Panc1 (cell line): ENCODE measurements at regions not wholly inside any gene's neighbourhood (a gene's known extent, or its start where the extent isn't known, plus 50 kb on each side); places are given as distances from the start of the nearest gene placed in this dataset.

Experiments used
- ATAC-seq: fragments of 200-7000 bp; cut with Tn5 transposase; 2 replicates; pipeline ENCODE4 v1.9.1; 2020; ENCODE audit warnings: mild to moderate bottlenecking, moderate library complexity
- BruUV-seq: library from RNA; stranded (reverse); fragments of 400-500 nt; replicated peaks from 2 replicates; lab custom pipeline; 2021; lab: Mats Ljungman, UMichigan
- CTCF ChIA-PET: fragments of 300-600 bp; sonication (Branson Sonifier 250); formaldehyde crosslinking; loops from one replicate; lab custom pipeline; 2022; ENCODE audit warnings: antibody characterized with exemption; lab: Charles Lee
- POLR2A ChIA-PET: fragments of 300-600 bp; sonication (Branson Sonifier 250); formaldehyde crosslinking; loops from one replicate; lab custom pipeline; 2022; ENCODE audit warnings: antibody characterized with exemption; lab: Charles Lee
- DNase-seq: peaks from one replicate; pipeline ENCODE4 v3.0.0-alpha.2; 2010; ENCODE audit warnings: low read depth, low spot score
- H3K27ac ChIP-seq: 2 replicates; pipeline ENCODE4 v1.5.1; 2011; ENCODE audit warnings: mild to moderate bottlenecking, low read length, inconsistent platforms
- H3K27me3 ChIP-seq: fragments of 200-500 bp; sonication (Bioruptor generic); 2 replicates; pipeline ENCODE4 v1.6.0; 2014; ENCODE audit warnings: low read length, inconsistent platforms; ENCODE audit not compliant: control insufficient read depth, insufficient read depth
- H3K36me3 ChIP-seq: fragments of 200-500 bp; sonication (Bioruptor generic); 2 replicates; pipeline ENCODE4 v1.5.1; 2014; ENCODE audit warnings: inconsistent platforms, mild to moderate bottlenecking, low read length, moderate library complexity; ENCODE audit not compliant: control insufficient read depth, insufficient read depth
- H3K4me1 ChIP-seq: 2 replicates; pipeline ENCODE4 v1.5.1; 2011; ENCODE audit warnings: inconsistent platforms, mild to moderate bottlenecking, low read length, moderate library complexity; ENCODE audit not compliant: control insufficient read depth, insufficient read depth
- H3K4me3 ChIP-seq, 2 experiments: 2 replicates each; pipeline ENCODE4 v1.5.1; 2011 to 2012; ENCODE audit warnings: low read depth in 2 of 2, low read length in 2 of 2, mild to moderate bottlenecking in 2 of 2, inconsistent platforms in 1 of 2, moderate library complexity in 1 of 2
- H3K9me3 ChIP-seq: fragments of 200-500 bp; sonication (Bioruptor generic); 2 replicates; pipeline ENCODE4 v1.5.1; 2014; ENCODE audit warnings: low read depth, mild to moderate bottlenecking, inconsistent platforms, low read length, moderate library complexity; ENCODE audit not compliant: control insufficient read depth, insufficient read depth
- CTCF ChIP-seq: fragments of 450-650 bp; IDR thresholded peaks from 2 replicates; pipeline ENCODE4 v1.5.1; 2017; ENCODE audit warnings: mild to moderate bottlenecking
- POLR2AphosphoS5 ChIP-seq: IDR thresholded peaks from 2 replicates; pipeline ENCODE4 v1.6.1; 2012; ENCODE audit warnings: mild to moderate bottlenecking, low read depth, low read length, moderate library complexity
- REST ChIP-seq, 2 experiments: IDR thresholded peaks; 2 replicates each; pipeline ENCODE4 v1.6.1; 2011 to 2012; ENCODE audit warnings: low read depth in 2 of 2, control low read depth in 1 of 2, low read length in 1 of 2, mild to moderate bottlenecking in 1 of 2, moderate library complexity in 1 of 2; ENCODE audit not compliant: insufficient read depth in 1 of 2
- SIN3A ChIP-seq: IDR thresholded peaks from 2 replicates; pipeline ENCODE4 v1.6.1; 2012; ENCODE audit warnings: low read depth, mild to moderate bottlenecking, low read length, moderate library complexity, borderline replicate concordance; ENCODE audit not compliant: insufficient read depth
- TCF7L2 ChIP-seq: IDR thresholded peaks from 2 replicates; pipeline ENCODE4 v1.6.1; 2011; ENCODE audit warnings: mild to moderate bottlenecking, low read depth, low read length, inconsistent platforms
- in situ Hi-C: cut with HindIII; loops from 2 replicates; pipeline ENCODE4 v1.10.0; 2016; ENCODE audit warnings: low sequenced_read_pairs, low pct_unique_long_range_greater_than_20kb
- intact Hi-C: fragments of 100-400 bp; cut with micrococcal nuclease; formaldehyde crosslinking; loops from one replicate; pipeline ENCODE4 v1.10.0; 2022; ENCODE audit not compliant: unreplicated experiment

GRCh38 chr4:108405586-108405985, 214.8 kb upstream of the RPL34 start:
- BruUV-seq: no TSS peak
- no peaks in the 10 kb centered on the region for H3K9me3 ChIP-seq
- TF ChIP-seq POLR2AphosphoS5: no peak
- TF ChIP-seq REST (IDR thresholded peaks at IDR 0.05; ENCODE audit: insufficient read depth in 1 of 2, low read depth in 2 of 2, low read length in 1 of 2): no peak
- TF ChIP-seq TCF7L2: no peak
- TF ChIP-seq CTCF: no peak
- no peak for TF ChIP-seq SIN3A
- no peak overlapping the region for H3K4me3 ChIP-seq
- ATAC-seq (no peak), DNase-seq (no peak)
- no peaks in the 10 kb centered on the region for H3K4me1 ChIP-seq
- H3K36me3 ChIP-seq: no peaks in the 10 kb centered on the region
- no peaks in the 10 kb centered on the region for H3K27me3 ChIP-seq
- CTCF ChIA-PET: no interaction called here
- no peak overlapping the region for H3K27ac ChIP-seq
- intact Hi-C loops (no loop called here), in situ Hi-C loops (no loop called here)
- POLR2A ChIA-PET: no interaction called here

- Histone ChIP-seq H3K9me3 (no peaks in the 10 kb centered on the region), H3K27ac (no peak overlapping the region), H3K4me1 (no peaks in the 10 kb centered on the region), H3K36me3 (no peaks in the 10 kb centered on the region), H3K4me3 (no peak overlapping the region), H3K27me3 (no peaks in the 10 kb centered on the region)
- ChIA-PET POLR2A (no interaction called here), CTCF (no interaction called here)
- BruUV-seq: no TSS peak
- intact Hi-C loops (no loop called here), in situ Hi-C loops (no loop called here)
- DNase-seq (no peak), ATAC-seq (no peak)
- TF ChIP-seq TCF7L2 (no peak), SIN3A (no peak)
Observed at GRCh38 chr4:108400309-108400708, 220.1 kb upstream of the RPL34 start.

- CTCF ChIA-PET: no interaction called here
- Histone ChIP-seq H3K4me3 (no peak overlapping the region), H3K27ac (no peak overlapping the region), H3K36me3 (no peaks in the 10 kb centered on the region), H3K9me3 (no peaks in the 10 kb centered on the region), H3K4me1 (no peaks in the 10 kb centered on the region), H3K27me3 (no peaks in the 10 kb centered on the region)
- intact Hi-C loops (no loop called here), in situ Hi-C loops (no loop called here)
- DNase-seq: no peak
- no peak for ATAC-seq
- BruUV-seq: no TSS peak
- POLR2A ChIA-PET: no interaction called here
- TF ChIP-seq TCF7L2 (no peak), POLR2AphosphoS5 (no peak), CTCF (no peak), REST (IDR thresholded peaks at IDR 0.05; ENCODE audit: insufficient read depth in 1 of 2, low read depth in 2 of 2, low read length in 1 of 2) (no peak), SIN3A (no peak)
Observed at GRCh38 chr4:108399610-108400265, 220.6 kb upstream of the RPL34 start.
